OCI-LY3 (cell line): ENCODE measurements at regions not wholly inside any gene's neighbourhood (a gene's known extent, or its start where the extent isn't known, plus 50 kb on each side); places are given as distances from the start of the nearest gene placed in this dataset.
"Not testable (repeated sequence)": the region's sequence is repeated elsewhere in the genome, so short reads cannot be mapped to it uniquely, and the experiment has no call there.

Source experiments
- EZH2phosphoT487 ChIP-seq: fragments of 200-600 bp; shearing (Covaris generic); IDR thresholded peaks from 2 replicates; pipeline ENCODE4 v1.6.1; 2018; ENCODE audit warnings: antibody characterized with exemption, mixed run types, low read depth
- TF ChIP-seq, protein P1 (sequence below): fragments of 200-600, 300-600 bp; sonication (generic); IDR thresholded peaks from 2 replicates; pipeline ENCODE4 v1.5.1; 2014; ENCODE audit warnings: antibody characterized with exemption, low read length, low read depth

DNA sequence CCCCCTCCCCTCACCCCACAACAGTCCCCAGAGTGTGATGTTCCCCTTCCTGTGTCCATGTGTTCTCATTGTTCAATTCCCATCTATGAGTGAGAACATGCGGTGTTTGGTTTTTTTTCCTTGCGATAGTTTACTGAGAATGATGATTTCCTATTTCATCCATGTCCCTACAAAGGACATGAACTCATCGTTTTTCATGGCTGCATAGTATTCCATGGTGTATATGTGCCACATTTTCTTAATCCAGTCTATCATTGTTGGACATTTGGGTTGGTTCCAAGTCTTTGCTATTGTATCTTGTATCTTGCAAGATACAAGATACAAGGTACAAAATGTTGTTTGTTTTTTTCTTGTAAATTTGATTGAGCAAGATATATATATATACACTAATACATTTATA is 263.9 kb downstream of the GATA3 start:
- TF ChIP-seq, protein P1, sequence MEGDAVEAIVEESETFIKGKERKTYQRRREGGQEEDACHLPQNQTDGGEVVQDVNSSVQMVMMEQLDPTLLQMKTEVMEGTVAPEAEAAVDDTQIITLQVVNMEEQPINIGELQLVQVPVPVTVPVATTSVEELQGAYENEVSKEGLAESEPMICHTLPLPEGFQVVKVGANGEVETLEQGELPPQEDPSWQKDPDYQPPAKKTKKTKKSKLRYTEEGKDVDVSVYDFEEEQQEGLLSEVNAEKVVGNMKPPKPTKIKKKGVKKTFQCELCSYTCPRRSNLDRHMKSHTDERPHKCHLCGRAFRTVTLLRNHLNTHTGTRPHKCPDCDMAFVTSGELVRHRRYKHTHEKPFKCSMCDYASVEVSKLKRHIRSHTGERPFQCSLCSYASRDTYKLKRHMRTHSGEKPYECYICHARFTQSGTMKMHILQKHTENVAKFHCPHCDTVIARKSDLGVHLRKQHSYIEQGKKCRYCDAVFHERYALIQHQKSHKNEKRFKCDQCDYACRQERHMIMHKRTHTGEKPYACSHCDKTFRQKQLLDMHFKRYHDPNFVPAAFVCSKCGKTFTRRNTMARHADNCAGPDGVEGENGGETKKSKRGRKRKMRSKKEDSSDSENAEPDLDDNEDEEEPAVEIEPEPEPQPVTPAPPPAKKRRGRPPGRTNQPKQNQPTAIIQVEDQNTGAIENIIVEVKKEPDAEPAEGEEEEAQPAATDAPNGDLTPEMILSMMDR = not testable (repeated sequence)
- TF ChIP-seq EZH2phosphoT487 = not testable (repeated sequence)
